GM12874 (cell line): ENCODE measurements at regions not wholly inside any gene's neighbourhood (a gene's known extent, or its start where the extent isn't known, plus 50 kb on each side); places are given as distances from the start of the nearest gene placed in this dataset.

ENCODE experiments used
- TF ChIP-seq, protein P1 (sequence below): IDR thresholded peaks from 2 replicates; pipeline ENCODE4 v1.5.1; 2011; ENCODE audit warnings: low read depth, mild to moderate bottlenecking, control low read depth, low read length, moderate library complexity; ENCODE audit not compliant: insufficient read depth

DNA sequence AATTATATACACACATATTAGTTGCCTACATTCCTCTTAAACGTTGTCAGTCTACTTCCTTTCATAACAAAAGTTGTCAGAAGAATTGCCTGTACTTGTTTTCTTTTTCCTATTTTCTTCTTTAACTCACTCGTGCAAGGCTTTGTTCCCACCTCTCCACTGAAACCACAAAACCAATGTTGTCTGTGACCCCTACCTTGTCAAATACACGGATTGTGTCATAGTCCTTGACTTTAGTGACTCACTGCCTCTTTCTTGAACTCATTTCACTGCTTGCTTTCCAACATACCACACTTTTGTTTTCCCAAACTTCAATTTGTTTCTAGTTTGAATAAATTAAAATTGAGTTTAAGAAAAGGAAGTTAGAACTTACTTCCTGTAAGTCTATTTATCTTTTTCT lies 283.9 kb upstream of the AGA start:
- TF ChIP-seq, protein P1, sequence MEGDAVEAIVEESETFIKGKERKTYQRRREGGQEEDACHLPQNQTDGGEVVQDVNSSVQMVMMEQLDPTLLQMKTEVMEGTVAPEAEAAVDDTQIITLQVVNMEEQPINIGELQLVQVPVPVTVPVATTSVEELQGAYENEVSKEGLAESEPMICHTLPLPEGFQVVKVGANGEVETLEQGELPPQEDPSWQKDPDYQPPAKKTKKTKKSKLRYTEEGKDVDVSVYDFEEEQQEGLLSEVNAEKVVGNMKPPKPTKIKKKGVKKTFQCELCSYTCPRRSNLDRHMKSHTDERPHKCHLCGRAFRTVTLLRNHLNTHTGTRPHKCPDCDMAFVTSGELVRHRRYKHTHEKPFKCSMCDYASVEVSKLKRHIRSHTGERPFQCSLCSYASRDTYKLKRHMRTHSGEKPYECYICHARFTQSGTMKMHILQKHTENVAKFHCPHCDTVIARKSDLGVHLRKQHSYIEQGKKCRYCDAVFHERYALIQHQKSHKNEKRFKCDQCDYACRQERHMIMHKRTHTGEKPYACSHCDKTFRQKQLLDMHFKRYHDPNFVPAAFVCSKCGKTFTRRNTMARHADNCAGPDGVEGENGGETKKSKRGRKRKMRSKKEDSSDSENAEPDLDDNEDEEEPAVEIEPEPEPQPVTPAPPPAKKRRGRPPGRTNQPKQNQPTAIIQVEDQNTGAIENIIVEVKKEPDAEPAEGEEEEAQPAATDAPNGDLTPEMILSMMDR: no peak

DNA sequence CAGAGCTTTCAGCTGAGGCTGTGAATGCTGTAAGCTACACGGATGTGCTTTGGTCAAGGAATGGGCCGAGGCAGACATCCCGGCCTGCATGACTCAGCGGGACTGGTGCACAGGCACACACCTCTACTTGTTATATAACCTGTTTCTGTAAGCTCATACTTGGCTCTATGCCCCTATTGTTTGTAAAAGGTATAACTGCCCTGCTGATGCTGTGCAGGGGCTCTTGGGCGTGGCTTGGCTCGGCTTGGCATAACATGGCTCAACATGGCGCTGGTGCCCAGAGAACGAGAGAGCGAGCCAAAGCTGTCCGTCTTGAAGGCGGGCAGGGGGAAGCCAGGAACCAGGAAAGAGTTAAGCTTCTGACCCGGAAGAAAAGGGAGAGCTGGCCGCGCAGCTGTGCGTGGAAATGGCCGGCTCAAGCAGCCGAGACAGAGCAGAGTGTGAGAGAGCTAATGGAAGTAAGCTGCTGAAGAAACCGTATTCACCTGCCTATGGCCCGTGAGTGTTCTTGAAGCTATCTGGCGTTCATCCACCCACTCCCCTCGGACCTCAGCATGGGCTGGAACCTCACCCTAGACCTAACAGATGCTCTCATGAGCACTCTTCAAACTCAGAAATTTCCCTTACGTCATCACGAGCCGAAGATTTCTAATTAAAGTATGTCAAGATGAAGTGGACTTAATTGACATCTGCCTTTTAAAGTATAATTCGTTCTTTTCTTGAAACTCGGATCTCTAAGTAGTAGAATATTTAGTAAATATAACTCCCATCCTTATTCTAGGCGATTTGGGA lies 286.3 kb upstream of the AGA start:
- TF ChIP-seq, protein P1: no peak

DNA sequence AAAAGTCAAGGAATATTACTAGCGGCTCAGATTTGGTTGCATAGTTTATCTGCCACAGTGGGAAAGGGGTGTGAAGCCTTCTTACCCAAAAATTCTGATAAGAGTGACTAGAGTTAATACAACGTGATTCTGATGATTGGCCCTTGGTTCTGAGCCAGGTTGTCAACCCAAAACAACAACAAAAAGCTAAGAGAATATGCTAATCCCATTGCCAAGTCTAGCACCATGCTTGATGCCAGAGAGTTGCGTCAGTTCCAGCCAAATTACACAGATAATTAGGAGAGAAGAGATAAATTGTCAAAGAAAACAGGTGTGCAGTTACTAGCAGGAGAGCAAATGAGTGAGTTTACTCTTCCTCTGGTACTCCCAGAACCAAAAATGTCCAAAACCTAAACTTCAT lies 287.4 kb upstream of the AGA start:
- TF ChIP-seq, protein P1: no peak

DNA sequence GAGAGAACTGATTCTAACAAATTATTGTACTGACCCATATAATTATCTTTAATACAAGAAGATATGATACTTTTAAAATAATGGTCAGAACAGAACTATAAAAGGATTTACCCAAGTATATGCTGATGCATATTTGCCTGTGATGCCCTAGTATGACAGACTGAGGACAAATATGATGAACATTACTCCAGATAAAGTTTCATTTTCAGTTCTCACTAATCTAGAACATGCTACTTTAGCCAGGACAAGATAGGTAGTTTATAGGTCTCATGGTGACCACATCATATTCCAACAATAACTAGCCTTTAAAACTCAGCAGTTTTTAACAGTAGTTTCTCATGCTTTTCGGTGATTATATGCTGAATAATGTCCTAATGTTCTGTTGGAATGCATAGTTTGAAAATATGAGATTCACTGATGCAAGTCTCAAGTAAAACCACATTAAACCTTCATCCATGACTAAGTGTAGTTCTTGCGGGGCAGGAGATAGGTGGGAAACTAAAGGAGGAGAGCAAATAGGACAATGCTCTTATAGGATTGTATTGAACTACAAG lies 295.2 kb upstream of the AGA start:
- TF ChIP-seq, protein P1: no peak

DNA sequence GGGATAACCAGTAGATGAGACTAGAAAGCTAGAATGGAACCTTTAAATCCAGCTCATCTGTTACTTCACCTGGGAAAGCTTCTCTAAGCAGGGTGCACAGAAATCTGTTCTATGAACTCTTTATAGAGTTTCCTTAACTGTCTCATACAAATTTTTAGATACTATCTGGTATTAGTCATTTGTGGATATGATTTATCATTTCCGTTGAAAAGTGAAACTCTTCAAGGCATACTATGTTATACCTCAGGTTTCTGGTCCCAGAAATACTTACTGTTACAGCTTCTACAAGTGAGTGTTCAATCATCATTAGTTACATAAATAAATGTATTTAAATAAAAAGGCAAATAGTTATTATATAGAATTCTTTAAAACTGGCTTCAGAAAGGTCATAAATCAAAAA lies 298.3 kb upstream of the AGA start:
- TF ChIP-seq, protein P1: no peak

DNA sequence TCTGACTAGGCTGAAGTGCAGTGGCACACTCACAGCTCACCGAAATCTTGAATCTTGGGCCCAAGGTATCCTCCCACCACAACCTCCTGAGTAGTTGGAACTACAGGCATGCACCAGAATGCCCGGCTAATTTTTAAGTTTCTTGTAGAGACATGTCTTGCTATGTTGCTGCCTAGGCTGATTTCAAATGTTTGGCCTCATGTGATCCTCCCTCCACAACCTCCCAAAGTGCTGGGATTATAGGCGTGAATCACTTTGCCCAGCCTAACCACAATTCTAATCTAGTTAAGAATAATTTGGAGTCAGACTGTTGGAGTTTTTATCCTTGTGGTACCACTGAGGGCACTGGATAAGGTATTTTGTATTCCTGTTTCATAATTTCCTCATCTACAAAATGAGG lies 317.5 kb upstream of the AGA start:
- TF ChIP-seq, protein P1: no peak

DNA sequence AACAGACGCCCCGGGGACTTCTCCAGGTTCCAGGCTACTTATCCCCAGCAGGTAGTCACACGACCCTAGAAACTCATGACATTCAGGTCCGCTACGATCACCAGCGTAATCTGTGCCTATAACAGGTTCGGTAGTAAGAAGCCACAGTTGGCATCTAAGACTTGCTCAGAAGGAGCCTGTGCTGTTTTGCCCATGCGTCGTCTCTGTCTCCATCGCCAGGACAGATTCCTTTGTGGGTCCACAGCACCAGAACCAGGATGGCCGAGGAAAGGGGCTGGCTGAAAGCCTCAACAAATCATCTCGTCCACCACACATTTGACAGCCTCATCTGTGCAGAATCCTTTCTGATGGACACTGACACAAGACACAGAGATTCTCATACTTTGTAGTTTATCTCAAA lies 319.5 kb upstream of the AGA start:
- TF ChIP-seq, protein P1: no peak
